GM12878 (cell line): ENCODE measurements at regions not wholly inside any gene's neighbourhood (a gene's known extent, or its start where the extent isn't known, plus 50 kb on each side); places are given as distances from the start of the nearest gene placed in this dataset.
"Not testable (repeated sequence)": the region's sequence is repeated elsewhere in the genome, so short reads cannot be mapped to it uniquely, and the experiment has no call there.

Experiments used
- ATAC-seq: fragments of 200-7000 bp; cut with Tn5 transposase; 3 replicates; pipeline ENCODE4 v1.9.1; 2020; ENCODE audit warnings: mild to moderate bottlenecking, moderate library complexity
- BruUV-seq: library from RNA; stranded (reverse); fragments of 400-500 nt; replicated peaks from 2 replicates; lab custom pipeline; 2021; lab: Mats Ljungman, UMichigan
- CTCF ChIA-PET: fragments of 300-600 bp; sonication (Branson Sonifier 250); formaldehyde crosslinking; extraction: SDS; loops from one replicate; lab custom pipeline; 2021; ENCODE audit warnings: inconsistent platforms; lab: Yijun Ruan, JAX
- POLR2A ChIA-PET: fragments of 350-600 bp; formaldehyde crosslinking; extraction: SDS; loops from one replicate; lab custom pipeline; 2021; ENCODE audit warnings: inconsistent platforms; lab: Charles Lee
- RAD21 ChIA-PET: fragments of 300-600 bp; sonication (Branson Sonifier 250); formaldehyde crosslinking; loops from one replicate; lab custom pipeline; 2023; ENCODE audit warnings: antibody characterized with exemption; ENCODE audit not compliant: unreplicated experiment; lab: Charles Lee
- SMC1A ChIA-PET: fragments of 300-600 bp; sonication (Branson Sonifier 250); formaldehyde crosslinking; loops from one replicate; lab custom pipeline; 2023; ENCODE audit not compliant: unreplicated experiment, uncharacterized antibody; lab: Charles Lee
- DNase-seq: peaks from one replicate; pipeline ENCODE4 v3.0.0-alpha.2; 2011; ENCODE audit warnings: low read depth, low spot score
- FAIRE-seq: peaks from 3 replicates; lab custom pipeline; 2011; peaks lifted over from hg19 to GRCh38; lab: Jason Lieb, UNC
- H2AFZ ChIP-seq: 2 replicates; pipeline ENCODE4 v1.6.0; 2011; ENCODE audit warnings: low read depth, low read length, control low read depth; ENCODE audit not compliant: control insufficient read depth
- H3K27ac ChIP-seq: 2 replicates; pipeline ENCODE4 v1.5.1; 2011; ENCODE audit warnings: control low read depth; ENCODE audit not compliant: control insufficient read depth, insufficient read depth
- H3K27me3 ChIP-seq, 2 experiments: replicated peaks in 1 of 2; 2 replicates each; pipeline versions ENCODE4 v1.6.0 to v1.6.1; 2011; ENCODE audit warnings: low read length in 1 of 2; ENCODE audit not compliant: control insufficient read depth in 2 of 2, insufficient read depth in 2 of 2
- H3K36me3 ChIP-seq, 2 experiments: 2 replicates each; pipeline ENCODE4 v1.5.1; 2011; ENCODE audit warnings: low read length in 1 of 2; ENCODE audit not compliant: control insufficient read depth in 2 of 2, insufficient read depth in 2 of 2
- H3K4me1 ChIP-seq: 2 replicates; pipeline ENCODE4 v1.6.1; 2011; ENCODE audit warnings: mild to moderate bottlenecking, low read length, moderate library complexity, mixed read lengths; ENCODE audit not compliant: control insufficient read depth, insufficient read depth
- H3K4me2 ChIP-seq: 2 replicates; pipeline ENCODE4 v1.6.0; 2011; ENCODE audit warnings: control low read depth; ENCODE audit not compliant: control insufficient read depth, insufficient read depth
- H3K4me3 ChIP-seq: fragments of 200-600 bp; sonication (generic); 2 replicates; pipeline ENCODE4 v1.5.1; 2016
- H3K79me2 ChIP-seq: 2 replicates; pipeline ENCODE4 v1.6.0; 2011; ENCODE audit warnings: low read length; ENCODE audit not compliant: control insufficient read depth, insufficient read depth
- H3K9ac ChIP-seq: 2 replicates; pipeline ENCODE4 v1.8.0; 2011; ENCODE audit warnings: low read length, control low read depth, mixed read lengths; ENCODE audit not compliant: control insufficient read depth, insufficient read depth
- H3K9me3 ChIP-seq: replicated peaks from 3 replicates; pipeline ENCODE4 v1.5.1; 2011; ENCODE audit warnings: mild to moderate bottlenecking, low read length; ENCODE audit not compliant: control insufficient read depth, insufficient read depth
- H4K20me1 ChIP-seq: 2 replicates; pipeline ENCODE4 v1.6.0; 2011; ENCODE audit not compliant: control insufficient read depth, insufficient read depth
- WGBS: methylation state at CpG from one replicate; pipeline ENCODE4 v1.1.6; 2016; ENCODE audit warnings: low lambda C conversion rate; ENCODE audit not compliant: insufficient replicate concordance, insufficient coverage; ENCODE audit errors: missing lambda C conversion rate; 5-methylcytosine and 5-hydroxymethylcytosine counted together
- in situ Hi-C: fragments of 300-500 bp; cut with MboI; formaldehyde crosslinking; loops from 9 replicates; pipeline ENCODE4 v1.14.3; 2018; ENCODE audit warnings: mixed read lengths
- intact Hi-C: fragments of 100-400 bp; cut with micrococcal nuclease; formaldehyde crosslinking; loops from one replicate; pipeline ENCODE4 v1.14.2; 2022; ENCODE audit not compliant: unreplicated experiment

GRCh38 chr1:206365271-206365670 is 105.0 kb upstream of the IKBKE start:
- H3K9ac ChIP-seq, H3K36me3 ChIP-seq, CTCF ChIA-PET, intact Hi-C loops, H3K4me1 ChIP-seq, ATAC-seq, H3K79me2 ChIP-seq, SMC1A ChIA-PET, DNase-seq, H2AFZ ChIP-seq, FAIRE-seq, H3K4me2 ChIP-seq, RAD21 ChIA-PET, BruUV-seq, in situ Hi-C loops, H3K4me3 ChIP-seq, H3K27ac ChIP-seq, H3K9me3 ChIP-seq, H4K20me1 ChIP-seq, POLR2A ChIA-PET, H3K27me3 ChIP-seq: not testable (repeated sequence)
- 87% methylated on average over 5 of the region's 6 CpGs for WGBS

DNA sequence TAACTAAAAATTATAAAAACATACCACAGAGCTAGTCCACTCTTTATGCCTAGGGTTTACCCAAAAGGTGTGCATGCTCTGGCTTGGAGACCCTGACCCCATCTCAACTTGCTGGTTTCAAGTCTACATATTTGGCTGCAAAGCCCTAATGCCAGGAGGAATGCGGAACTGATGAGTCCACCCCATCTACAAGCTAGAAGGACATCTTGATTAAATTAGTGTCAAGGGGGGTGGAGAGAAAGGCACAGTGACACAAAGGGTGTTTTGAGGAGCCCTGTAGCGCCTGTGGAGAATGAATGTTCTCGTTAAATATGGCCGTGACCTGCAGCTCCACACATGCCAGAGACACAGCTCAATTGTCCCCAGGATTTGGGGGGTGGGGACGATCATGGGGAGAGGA is 104.1 kb upstream of the IKBKE start:
- in situ Hi-C loops, CTCF ChIA-PET, H3K4me2 ChIP-seq, H3K9me3 ChIP-seq, POLR2A ChIA-PET, H3K4me3 ChIP-seq, H3K36me3 ChIP-seq, FAIRE-seq, RAD21 ChIA-PET, H3K27me3 ChIP-seq, H3K27ac ChIP-seq, H3K4me1 ChIP-seq, ATAC-seq, intact Hi-C loops, H2AFZ ChIP-seq, H3K79me2 ChIP-seq, H4K20me1 ChIP-seq, H3K9ac ChIP-seq, SMC1A ChIA-PET, DNase-seq, BruUV-seq: not testable (repeated sequence)
- 83% methylated on average over 3 of the region's 5 CpGs for WGBS

DNA sequence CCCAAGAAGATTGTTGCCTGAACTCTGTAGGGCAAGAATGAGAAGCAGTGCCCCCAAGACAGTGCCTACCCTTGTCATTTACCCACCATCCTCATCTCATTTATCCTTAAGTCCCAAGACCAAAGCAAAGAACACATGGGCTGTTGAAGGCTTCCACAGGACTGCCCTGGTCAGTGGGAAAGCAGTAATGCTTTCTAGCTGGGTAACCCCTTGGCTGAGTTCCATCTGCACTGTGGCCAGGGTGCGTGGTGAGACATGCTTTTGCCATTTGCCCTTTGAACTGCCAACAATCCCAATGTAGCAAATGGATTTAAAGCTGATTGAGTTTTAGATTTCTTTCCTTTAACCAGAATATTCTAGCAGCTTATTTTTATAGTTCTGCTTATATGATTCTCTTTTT is 103.5 kb upstream of the IKBKE start:
- intact Hi-C loops, H3K4me2 ChIP-seq: not testable (repeated sequence)

DNA sequence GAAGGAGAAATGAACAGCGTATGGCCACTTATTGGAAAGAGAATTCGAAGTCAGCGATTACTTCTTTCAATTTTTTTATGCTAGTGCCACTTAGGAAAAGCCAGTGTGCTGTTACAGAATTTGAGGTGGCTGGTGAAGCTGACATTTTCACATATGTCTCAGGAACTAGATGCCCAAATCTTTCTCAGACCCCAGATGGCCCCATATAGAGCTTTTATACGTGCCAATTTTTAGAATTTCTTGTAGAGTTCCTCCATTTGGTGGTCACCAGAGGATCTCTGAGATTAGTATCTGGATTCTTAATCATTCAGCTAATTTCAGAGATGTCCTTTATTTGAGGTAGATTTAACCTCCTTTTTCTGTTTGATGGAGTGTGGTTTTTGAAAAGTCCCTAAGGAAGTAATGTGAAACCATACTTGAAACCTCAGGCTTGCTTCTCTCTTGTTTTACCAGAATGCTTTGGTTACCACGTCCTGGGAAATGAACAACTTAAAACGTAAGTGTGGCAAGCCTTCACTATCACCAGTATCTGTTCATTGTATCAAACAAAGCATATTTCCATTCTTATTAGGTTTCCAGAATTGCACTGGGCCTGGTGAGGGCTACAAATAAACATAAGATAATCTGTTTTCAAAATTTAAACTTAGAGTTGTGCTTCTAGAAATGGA is 102.2 kb upstream of the IKBKE start:
- H2AFZ ChIP-seq, H3K4me2 ChIP-seq, in situ Hi-C loops, ATAC-seq, H3K27ac ChIP-seq, BruUV-seq, intact Hi-C loops, H3K79me2 ChIP-seq, SMC1A ChIA-PET, H3K4me1 ChIP-seq, H3K27me3 ChIP-seq, DNase-seq, H3K4me3 ChIP-seq, H4K20me1 ChIP-seq, FAIRE-seq, H3K9ac ChIP-seq, POLR2A ChIA-PET, CTCF ChIA-PET, H3K9me3 ChIP-seq, RAD21 ChIA-PET, H3K36me3 ChIP-seq: not testable (repeated sequence)
- WGBS: 67% methylated on average over 2 of the region's 6 CpGs

More for the DNA sequence above, 103.5 kb upstream of the IKBKE start:
- POLR2A ChIA-PET, H3K4me1 ChIP-seq, ATAC-seq, FAIRE-seq, CTCF ChIA-PET, H3K9me3 ChIP-seq, SMC1A ChIA-PET, BruUV-seq, H3K4me3 ChIP-seq, H3K79me2 ChIP-seq, DNase-seq, in situ Hi-C loops, H3K9ac ChIP-seq, H3K27me3 ChIP-seq, H4K20me1 ChIP-seq, H3K27ac ChIP-seq, H2AFZ ChIP-seq, RAD21 ChIA-PET, H3K36me3 ChIP-seq: not testable (repeated sequence)
- no CpG with 5 or more reads among the region's 1 CpG for WGBS
